ENCODE measurements at regions not wholly inside any gene's neighbourhood (a gene's known extent, or its start where the extent isn't known, plus 50 kb on each side); places are given as distances from the start of the nearest gene placed in this dataset.

- Histone ChIP-seq H3K23me2 (ENCODE audit: insufficient read length, low read depth, low read length, poor library complexity, severe bottlenecking) (no peaks in the 10 kb centered on the region), H4K91ac (ENCODE audit: insufficient read length, low read depth, low read length) (no peak overlapping the region), H2BK20ac (ENCODE audit: low read depth, low read length, poor library complexity, severe bottlenecking) (no peak overlapping the region), H3K79me2 (ENCODE audit: insufficient read depth, low read length) (no peaks in the 10 kb centered on the region), H2AFZ (ENCODE audit: low read length) (no peak overlapping the region), H3K4me1 (ENCODE audit: insufficient read depth, low read length) (peaks cover 2% of the 10 kb centered on the region; the same call in 1 of the 2 replicates), H3K79me1 (ENCODE audit: insufficient read depth, low read depth, low read length, poor library complexity, severe bottlenecking) (no peaks in the 10 kb centered on the region), H3K56ac (ENCODE audit: insufficient read length, low read depth, low read length) (no peak overlapping the region), H3K14ac (ENCODE audit: insufficient read depth, low read length) (no peak overlapping the region), H3K9ac (ENCODE audit: extremely low read depth, insufficient read length, low read length) (no peak overlapping the region), H3K27ac (ENCODE audit: insufficient read length, low read depth, low read length) (no peak overlapping the region), H2BK15ac (ENCODE audit: low read depth, low read length) (no peak overlapping the region), H2AK5ac (ENCODE audit: insufficient read length, low read length) (no peak overlapping the region), H3T11ph (ENCODE audit: low read length) (no peak overlapping the region), H3K23ac (ENCODE audit: insufficient read length, low read depth, low read length) (no peak overlapping the region), H4K8ac (replicated peaks; ENCODE audit: insufficient read length, low read depth, low read length) (no peak overlapping the region), H3K27me3 (ENCODE audit: insufficient read depth, low read length) (no peaks in the 10 kb centered on the region), H3K18ac (ENCODE audit: insufficient read length, low read depth, low read length) (no peak overlapping the region), H4K20me1 (ENCODE audit: control insufficient read depth, insufficient read depth, insufficient read length) (no peaks in the 10 kb centered on the region), H4K5ac (ENCODE audit: insufficient read length, low read depth, low read length) (no peak overlapping the region), H2BK120ac (ENCODE audit: low read depth, low read length, poor library complexity, severe bottlenecking) (no peak overlapping the region), H3K4ac (ENCODE audit: low read depth, low read length) (no peak overlapping the region), H2BK5ac (ENCODE audit: insufficient read length, low read length) (no peak overlapping the region), H2BK12ac (ENCODE audit: insufficient read length, low read depth, low read length) (no peak overlapping the region), H3K4me2 (ENCODE audit: insufficient read depth, insufficient read length, low read length) (no peak overlapping the region), H3K9me3 (ENCODE audit: control insufficient read depth, low read depth, low read length) (no peaks in the 10 kb centered on the region)
- Mint-ChIP-seq H3K9me3 (no peaks in the 10 kb centered on the region), H3K27ac (peak overlapping the region in 1 of 3 experiments; percentile 71; a peak in 2 of 7 replicates), H3K27me3 (ENCODE audit: low read depth) (no peaks in the 10 kb centered on the region), H3K36me3 (ENCODE audit: insufficient read depth in 1 of 3, low read depth in 3 of 3) (no peaks in the 10 kb centered on the region), H3K4me1 (peaks cover 6 to 8% of the 10 kb centered on the region in 2 experiments), H3K4me3 (no peak overlapping the region)
- no CpG with 5 or more reads among the region's 1 CpG for WGBS (ENCODE audit: extremely low coverage, insufficient read length, low lambda C conversion rate)
- DNase-seq, result no peak
- TF ChIP-seq CTCF (conservative IDR thresholded peaks at IDR 0.05), result no peak
Measured at GRCh38 chr15:36156879-36157427, 422.5 kb upstream of the CDIN1 start.

All from H9 (cell line).